CD4-positive, alpha-beta memory T cell (primary cell): ENCODE measurements at regions not wholly inside any gene's neighbourhood (a gene's known extent, or its start where the extent isn't known, plus 50 kb on each side); places are given as distances from the start of the nearest gene placed in this dataset.

ENCODE experiments used
- CTCF ChIA-PET: fragments of 350-600 bp; sonication (Branson Sonifier 250); formaldehyde crosslinking; loops from one replicate; lab custom pipeline; 2021; ENCODE audit warnings: inconsistent platforms; ENCODE audit not compliant: partially characterized antibody; lab: Charles Lee
- POLR2A ChIA-PET: fragments of 350-600 bp; sonication (Branson Sonifier 250); formaldehyde crosslinking; loops from one replicate; lab custom pipeline; 2021; ENCODE audit not compliant: partially characterized antibody; lab: Charles Lee
- DNase-seq, 5 donors: peaks; one replicate each; pipeline versions ENCODE4 v3.0.0 to v3.0.0-alpha.2; 2020 to 2022; ENCODE audit warnings: mixed read lengths in 1 of 5
- H3K27ac ChIP-seq: one replicate; pipeline ENCODE4 v1.7.0; 2013; ENCODE audit warnings: low read depth, low read length
- H3K27me3 ChIP-seq: 2 replicates; pipeline ENCODE4 v1.7.0; 2013; ENCODE audit warnings: mild to moderate bottlenecking, low read length, moderate library complexity; ENCODE audit not compliant: insufficient read depth
- H3K36me3 ChIP-seq: 2 replicates; pipeline ENCODE4 v1.7.0; 2013; ENCODE audit warnings: mild to moderate bottlenecking, low read length, moderate library complexity; ENCODE audit not compliant: insufficient read depth
- H3K4me1 ChIP-seq: 2 replicates; pipeline ENCODE4 v1.7.0; 2013; ENCODE audit warnings: mild to moderate bottlenecking, low read length, moderate library complexity; ENCODE audit not compliant: insufficient read depth
- H3K4me3 ChIP-seq, 2 donors: one replicate each; pipeline ENCODE4 v1.7.0; 2013; ENCODE audit warnings: low read length in 2 of 2, mild to moderate bottlenecking in 1 of 2
- H3K9me3 ChIP-seq, 2 donors: one replicate each; pipeline ENCODE4 v1.7.0; 2013; ENCODE audit warnings: low read length in 2 of 2, control low read depth in 1 of 2; ENCODE audit not compliant: control insufficient read depth in 1 of 2
- H3K27ac Mint-ChIP-seq, 7 donors: one replicate each; pipeline ENCODE4 v1.8.0; 2020 to 2021; ENCODE audit warnings: mixed read lengths in 7 of 7, mild to moderate bottlenecking in 6 of 7, inconsistent platforms in 3 of 7, moderate library complexity in 3 of 7
- H3K27me3 Mint-ChIP-seq, 2 donors: one replicate each; pipeline ENCODE4 v1.8.0; 2020 to 2021; ENCODE audit warnings: mixed read lengths in 2 of 2
- H3K36me3 Mint-ChIP-seq, 2 donors: one replicate each; pipeline ENCODE4 v1.8.0; 2020 to 2021; ENCODE audit warnings: mixed read lengths in 2 of 2, inconsistent platforms in 1 of 2, mild to moderate bottlenecking in 1 of 2
- H3K4me1 Mint-ChIP-seq, 4 donors: one replicate each; pipeline ENCODE4 v1.8.0; 2020 to 2021; ENCODE audit warnings: mixed read lengths in 4 of 4, mild to moderate bottlenecking in 1 of 4
- H3K4me3 Mint-ChIP-seq, 8 donors: one replicate each; pipeline ENCODE4 v1.8.0; 2020 to 2021; ENCODE audit warnings: mixed read lengths in 8 of 8, mild to moderate bottlenecking in 7 of 8, moderate library complexity in 6 of 8, inconsistent platforms in 3 of 8
- H3K9me3 Mint-ChIP-seq, 8 donors: one replicate each; pipeline ENCODE4 v1.8.0; 2020 to 2021; ENCODE audit warnings: mixed read lengths in 8 of 8, mild to moderate bottlenecking in 5 of 8, inconsistent platforms in 3 of 8, moderate library complexity in 1 of 8
- intact Hi-C: fragments of 100-400 bp; cut with micrococcal nuclease; formaldehyde crosslinking; loops from one replicate; pipeline ENCODE4 v1.15.1; 2023

DNA sequence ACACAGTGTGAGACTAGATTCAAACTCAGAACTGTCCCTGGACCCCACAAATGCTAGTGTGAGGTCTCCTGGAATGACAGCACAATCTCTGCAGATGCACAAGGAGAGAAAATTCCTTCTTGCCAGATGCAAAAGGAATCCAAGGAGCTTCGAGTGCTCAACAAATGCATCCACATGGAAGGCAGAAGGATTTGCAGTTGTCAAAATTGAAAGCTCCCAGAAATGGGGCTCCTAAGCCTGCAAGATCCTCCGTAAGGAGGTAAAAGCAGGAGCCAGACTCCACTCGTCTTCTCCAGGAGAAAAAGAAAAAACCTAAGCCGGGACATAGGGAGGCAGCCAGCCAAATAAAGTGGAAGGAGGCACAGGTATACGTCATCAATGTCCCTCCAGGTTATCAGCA is 355.0 kb upstream of the KLHL29 start:
- Histone ChIP-seq H3K27me3 (no peaks in the 10 kb centered on the region), H3K9me3 (no peaks in the 10 kb centered on the region), H3K4me3 (no peak overlapping the region), H3K4me1 (no peaks in the 10 kb centered on the region), H3K27ac (no peak overlapping the region), H3K36me3 (no peaks in the 10 kb centered on the region)
- no peak overlapping the region for H3K4me3 Mint-ChIP-seq
- ChIA-PET CTCF (no interaction called here), POLR2A (no interaction called here)
- H3K36me3 Mint-ChIP-seq, result no peaks in the 10 kb centered on the region
- peaks cover 0 to 2% (median 0%) of the 10 kb centered on the region in 8 donors for H3K9me3 Mint-ChIP-seq
- H3K27ac Mint-ChIP-seq, result no peak overlapping the region
- H3K27me3 Mint-ChIP-seq, result peaks cover 1 to 4% of the 10 kb centered on the region in 2 donors
- H3K4me1 Mint-ChIP-seq, result no peaks in the 10 kb centered on the region
- DNase-seq, result no peak
- intact Hi-C loops, result no loop called here

- H3K4me1 ChIP-seq, result no peaks in the 10 kb centered on the region
- no peak for DNase-seq
- H3K4me1 Mint-ChIP-seq, result no peaks in the 10 kb centered on the region
- no peak overlapping the region for H3K4me3 Mint-ChIP-seq
- ChIA-PET CTCF (no interaction called here), POLR2A (no interaction called here)
- no peak overlapping the region for H3K27ac Mint-ChIP-seq
- H3K27me3 Mint-ChIP-seq, result peaks cover 0 to 2% of the 10 kb centered on the region in 2 donors
- peaks cover 0 to 6% (median 0%) of the 10 kb centered on the region in 8 donors for H3K9me3 Mint-ChIP-seq
- H3K9me3 ChIP-seq, result no peaks in the 10 kb centered on the region
- no peak overlapping the region for H3K4me3 ChIP-seq
- no peaks in the 10 kb centered on the region for H3K36me3 ChIP-seq
- no peak overlapping the region for H3K27ac ChIP-seq
- intact Hi-C loops, result no loop called here
- H3K36me3 Mint-ChIP-seq, result no peaks in the 10 kb centered on the region
- no peaks in the 10 kb centered on the region for H3K27me3 ChIP-seq
Measured at GRCh38 chr2:23034996-23035395, 350.0 kb upstream of the KLHL29 start.

GRCh38 chr2:23036629-23037028 is 348.4 kb upstream of the KLHL29 start:
- DNase-seq, result no peak
- Mint-ChIP-seq H3K9me3 (peaks cover 0 to 4% (median 0%) of the 10 kb centered on the region in 8 donors), H3K36me3 (no peaks in the 10 kb centered on the region), H3K4me1 (no peaks in the 10 kb centered on the region), H3K4me3 (no peak overlapping the region), H3K27ac (no peak overlapping the region), H3K27me3 (peaks cover 0 to 2% of the 10 kb centered on the region in 2 donors)
- H3K9me3 ChIP-seq, result no peaks in the 10 kb centered on the region
- CTCF ChIA-PET, result no interaction called here
- intact Hi-C loops, result no loop called here
- no peaks in the 10 kb centered on the region for H3K27me3 ChIP-seq
- no peak overlapping the region for H3K4me3 ChIP-seq
- H3K36me3 ChIP-seq, result no peaks in the 10 kb centered on the region
- POLR2A ChIA-PET, result no interaction called here
- H3K4me1 ChIP-seq, result no peaks in the 10 kb centered on the region
- H3K27ac ChIP-seq, result no peak overlapping the region

- no peaks in the 10 kb centered on the region for H3K4me1 ChIP-seq
- Mint-ChIP-seq H3K4me1 (no peaks in the 10 kb centered on the region), H3K27ac (no peak overlapping the region), H3K9me3 (peaks cover 0 to 4% (median 0%) of the 10 kb centered on the region in 8 donors), H3K27me3 (no peaks in the 10 kb centered on the region), H3K36me3 (no peaks in the 10 kb centered on the region), H3K4me3 (no peak overlapping the region)
- no peaks in the 10 kb centered on the region for H3K9me3 ChIP-seq
- H3K36me3 ChIP-seq, result no peaks in the 10 kb centered on the region
- ChIA-PET POLR2A (no interaction called here), CTCF (no interaction called here)
- no peak overlapping the region for H3K27ac ChIP-seq
- intact Hi-C loops, result no loop called here
- no peak overlapping the region for H3K4me3 ChIP-seq
- H3K27me3 ChIP-seq, result no peaks in the 10 kb centered on the region
- DNase-seq, result no peak
Measured at GRCh38 chr2:23037596-23037995, 347.4 kb upstream of the KLHL29 start.

DNA sequence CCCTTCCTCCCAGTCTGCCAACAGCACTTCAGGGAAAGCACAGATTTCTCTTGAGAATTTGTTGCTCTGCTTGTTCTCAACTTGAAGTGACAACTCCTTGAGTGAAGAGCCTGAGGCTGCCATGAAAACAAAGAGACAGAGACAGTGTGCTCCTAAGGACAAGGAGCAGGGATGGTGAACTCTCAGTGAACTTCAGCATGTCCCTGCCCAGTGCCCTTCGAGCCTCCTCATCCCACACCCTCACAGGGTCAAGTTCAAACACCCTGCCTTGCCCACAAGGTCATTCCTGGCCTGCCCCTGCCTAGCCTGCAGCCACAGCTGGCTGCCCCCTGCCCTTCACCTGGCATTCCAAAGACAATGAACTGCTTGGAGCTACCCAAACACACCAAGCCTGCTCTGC is 343.5 kb upstream of the KLHL29 start:
- no peak overlapping the region for H3K27ac ChIP-seq
- H3K36me3 ChIP-seq, result no peaks in the 10 kb centered on the region
- intact Hi-C loops, result no loop called here
- H3K36me3 Mint-ChIP-seq, result no peaks in the 10 kb centered on the region
- ChIA-PET CTCF (no interaction called here), POLR2A (no interaction called here)
- H3K27me3 Mint-ChIP-seq, result no peaks in the 10 kb centered on the region
- no peaks in the 10 kb centered on the region for H3K4me1 ChIP-seq
- peak overlapping the region in 1 of 7 donors; percentile 35 for H3K27ac Mint-ChIP-seq
- no peaks in the 10 kb centered on the region for H3K27me3 ChIP-seq
- no peak overlapping the region for H3K4me3 ChIP-seq
- H3K4me3 Mint-ChIP-seq, result no peak overlapping the region
- no peak for DNase-seq
- H3K9me3 ChIP-seq, result no peaks in the 10 kb centered on the region
- peaks cover 0 to 4% (median 0%) of the 10 kb centered on the region in 8 donors for H3K9me3 Mint-ChIP-seq
- H3K4me1 Mint-ChIP-seq, result no peaks in the 10 kb centered on the region

- no peak overlapping the region for H3K27ac Mint-ChIP-seq
- H3K27me3 ChIP-seq, result no peaks in the 10 kb centered on the region
- intact Hi-C loops, result no loop called here
- no peaks in the 10 kb centered on the region for H3K27me3 Mint-ChIP-seq
- no peak overlapping the region for H3K4me3 ChIP-seq
- H3K4me1 Mint-ChIP-seq, result no peaks in the 10 kb centered on the region
- no peaks in the 10 kb centered on the region for H3K4me1 ChIP-seq
- no peaks in the 10 kb centered on the region for H3K36me3 ChIP-seq
- DNase-seq, result no peak
- no peaks in the 10 kb centered on the region for H3K9me3 ChIP-seq
- H3K27ac ChIP-seq, result no peak overlapping the region
- CTCF ChIA-PET, result no interaction called here
- no peak overlapping the region for H3K4me3 Mint-ChIP-seq
- peaks cover 0 to 4% (median 0%) of the 10 kb centered on the region in 8 donors for H3K9me3 Mint-ChIP-seq
- H3K36me3 Mint-ChIP-seq, result no peaks in the 10 kb centered on the region
- POLR2A ChIA-PET, result no interaction called here
Measured at GRCh38 chr2:23042216-23042906, 342.6 kb upstream of the KLHL29 start.

DNA sequence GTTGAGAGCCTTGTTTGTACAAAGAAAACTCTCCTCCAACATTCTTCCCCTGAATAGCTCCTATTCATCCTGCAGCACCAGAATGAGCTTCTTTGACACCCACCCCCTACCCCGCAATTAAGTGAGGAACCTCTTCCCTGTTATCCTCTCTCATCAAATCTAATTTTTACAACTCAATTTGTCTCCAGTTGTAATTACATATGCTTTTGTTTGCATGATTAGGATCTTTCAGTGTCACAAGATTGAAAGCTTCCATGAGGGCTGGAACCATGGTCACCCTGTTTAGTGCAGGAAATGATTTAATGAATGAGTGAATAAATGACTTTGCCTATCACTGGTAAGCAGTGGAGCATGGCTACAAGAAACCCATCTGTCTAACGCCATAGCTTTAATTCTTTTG is 334.6 kb upstream of the KLHL29 start:
- peak overlapping the region in 1 of 7 donors; percentile 20 for H3K27ac Mint-ChIP-seq
- no peaks in the 10 kb centered on the region for H3K4me1 ChIP-seq
- no peaks in the 10 kb centered on the region for H3K4me1 Mint-ChIP-seq
- peaks cover 0 to 8% (median 4%) of the 10 kb centered on the region in 8 donors for H3K9me3 Mint-ChIP-seq
- H3K27me3 ChIP-seq, result no peaks in the 10 kb centered on the region
- POLR2A ChIA-PET, result no interaction called here
- no peak overlapping the region for H3K27ac ChIP-seq
- H3K4me3 ChIP-seq, result no peak overlapping the region
- no peak overlapping the region for H3K4me3 Mint-ChIP-seq
- intact Hi-C loops, result no loop called here
- no peaks in the 10 kb centered on the region for H3K9me3 ChIP-seq
- H3K36me3 ChIP-seq, result no peaks in the 10 kb centered on the region
- H3K36me3 Mint-ChIP-seq, result no peaks in the 10 kb centered on the region
- DNase-seq, result no peak
- H3K27me3 Mint-ChIP-seq, result peaks cover 0 to 3% of the 10 kb centered on the region in 2 donors
- CTCF ChIA-PET, result no interaction called here
